ENCODE measurements at regions not wholly inside any gene's neighbourhood (a gene's known extent, or its start where the extent isn't known, plus 50 kb on each side); places are given as distances from the start of the nearest gene placed in this dataset.

DNA sequence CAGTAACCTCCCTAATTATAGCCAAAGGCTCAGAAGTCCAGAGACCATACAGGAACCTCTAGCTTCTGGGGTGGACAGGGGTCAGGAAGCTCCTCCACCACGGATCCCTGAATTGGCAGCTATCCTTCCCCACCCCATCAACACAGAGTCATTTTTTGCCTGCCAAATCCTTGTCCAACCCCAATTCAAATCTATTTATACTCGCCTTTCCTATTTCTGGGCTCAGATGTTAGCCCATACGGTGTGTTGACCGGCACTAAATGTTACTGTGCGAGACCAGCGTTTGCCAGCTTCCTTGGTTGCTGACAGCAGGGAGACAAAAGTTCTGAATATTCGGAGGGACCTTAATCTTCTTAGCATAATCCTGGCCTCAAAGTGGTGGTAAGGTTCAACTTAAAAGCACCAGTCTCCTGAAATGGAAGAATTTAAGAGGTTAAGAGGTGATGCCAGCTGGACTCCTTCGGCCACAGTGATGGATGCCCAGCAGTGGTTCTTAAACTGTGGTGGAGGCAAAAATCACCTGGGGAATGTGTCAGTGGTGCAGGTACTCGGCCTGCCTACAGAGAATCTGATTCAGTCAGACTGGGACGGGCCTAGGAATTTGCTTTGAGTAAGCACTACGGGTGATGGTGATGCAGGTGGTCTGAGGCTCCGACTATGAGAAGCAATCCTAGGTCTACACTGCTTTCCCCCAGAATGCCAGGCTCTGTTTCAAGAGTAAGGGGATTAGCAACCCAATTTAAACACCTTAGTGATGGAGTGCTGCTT lies 204.8 kb upstream of the MEF2C start:
- no peaks in the 10 kb centered on the region for H3K9me3 ChIP-seq
- 86% methylated on average over 12 of the region's 12 CpGs for WGBS
- H3K27me3 ChIP-seq = no peaks in the 10 kb centered on the region
- no peak overlapping the region for H3K27ac ChIP-seq
- no peaks in the 10 kb centered on the region for H3K36me3 ChIP-seq
- no peak for TF ChIP-seq POLR2A (IDR thresholded peaks at IDR 0.05)
- TF ChIP-seq EP300 (IDR thresholded peaks at IDR 0.05) = no peak
- TF ChIP-seq POLR2AphosphoS5 (IDR thresholded peaks at IDR 0.05) = no peak
- TF ChIP-seq, protein P1, sequence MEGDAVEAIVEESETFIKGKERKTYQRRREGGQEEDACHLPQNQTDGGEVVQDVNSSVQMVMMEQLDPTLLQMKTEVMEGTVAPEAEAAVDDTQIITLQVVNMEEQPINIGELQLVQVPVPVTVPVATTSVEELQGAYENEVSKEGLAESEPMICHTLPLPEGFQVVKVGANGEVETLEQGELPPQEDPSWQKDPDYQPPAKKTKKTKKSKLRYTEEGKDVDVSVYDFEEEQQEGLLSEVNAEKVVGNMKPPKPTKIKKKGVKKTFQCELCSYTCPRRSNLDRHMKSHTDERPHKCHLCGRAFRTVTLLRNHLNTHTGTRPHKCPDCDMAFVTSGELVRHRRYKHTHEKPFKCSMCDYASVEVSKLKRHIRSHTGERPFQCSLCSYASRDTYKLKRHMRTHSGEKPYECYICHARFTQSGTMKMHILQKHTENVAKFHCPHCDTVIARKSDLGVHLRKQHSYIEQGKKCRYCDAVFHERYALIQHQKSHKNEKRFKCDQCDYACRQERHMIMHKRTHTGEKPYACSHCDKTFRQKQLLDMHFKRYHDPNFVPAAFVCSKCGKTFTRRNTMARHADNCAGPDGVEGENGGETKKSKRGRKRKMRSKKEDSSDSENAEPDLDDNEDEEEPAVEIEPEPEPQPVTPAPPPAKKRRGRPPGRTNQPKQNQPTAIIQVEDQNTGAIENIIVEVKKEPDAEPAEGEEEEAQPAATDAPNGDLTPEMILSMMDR (IDR thresholded peaks at IDR 0.05) = no peak
- no peak overlapping the region for H3K4me3 ChIP-seq
- H3K4me1 ChIP-seq = no peaks in the 10 kb centered on the region
- no peak for DNase-seq (ENCODE audit: low spot score in 2 of 2)

DNA sequence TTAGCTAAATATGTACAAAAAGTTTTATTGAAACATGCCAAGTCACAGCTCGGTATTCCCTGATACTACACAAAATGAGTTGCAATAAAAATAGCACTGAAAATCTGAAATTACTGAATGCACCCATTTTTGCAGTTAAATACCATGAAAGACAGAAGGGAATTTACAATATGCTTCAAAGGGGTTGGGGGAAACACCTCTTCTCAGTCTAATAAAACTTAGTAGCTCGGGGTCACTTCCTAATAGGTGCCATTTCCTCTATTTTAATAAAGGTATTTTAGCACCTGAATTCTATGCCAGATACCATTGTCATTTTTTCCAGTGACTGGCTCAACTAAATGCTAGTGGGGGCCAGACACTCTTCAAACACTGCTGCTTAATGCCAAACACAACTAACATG lies 204.1 kb upstream of the MEF2C start:
- H3K27me3 ChIP-seq = no peaks in the 10 kb centered on the region
- no peaks in the 10 kb centered on the region for H3K4me1 ChIP-seq
- H3K36me3 ChIP-seq = no peaks in the 10 kb centered on the region
- H3K27ac ChIP-seq = no peak overlapping the region
- H3K9me3 ChIP-seq = no peaks in the 10 kb centered on the region
- no peak for DNase-seq (ENCODE audit: low spot score in 2 of 2)
- TF ChIP-seq POLR2AphosphoS5 (IDR thresholded peaks at IDR 0.05) (no peak), EP300 (IDR thresholded peaks at IDR 0.05) (no peak), POLR2A (IDR thresholded peaks at IDR 0.05) (no peak)
- TF ChIP-seq, protein P1 (IDR thresholded peaks at IDR 0.05) = no peak
- 65% methylated on average over 2 of the region's 2 CpGs for WGBS
- H3K4me3 ChIP-seq = no peak overlapping the region

DNA sequence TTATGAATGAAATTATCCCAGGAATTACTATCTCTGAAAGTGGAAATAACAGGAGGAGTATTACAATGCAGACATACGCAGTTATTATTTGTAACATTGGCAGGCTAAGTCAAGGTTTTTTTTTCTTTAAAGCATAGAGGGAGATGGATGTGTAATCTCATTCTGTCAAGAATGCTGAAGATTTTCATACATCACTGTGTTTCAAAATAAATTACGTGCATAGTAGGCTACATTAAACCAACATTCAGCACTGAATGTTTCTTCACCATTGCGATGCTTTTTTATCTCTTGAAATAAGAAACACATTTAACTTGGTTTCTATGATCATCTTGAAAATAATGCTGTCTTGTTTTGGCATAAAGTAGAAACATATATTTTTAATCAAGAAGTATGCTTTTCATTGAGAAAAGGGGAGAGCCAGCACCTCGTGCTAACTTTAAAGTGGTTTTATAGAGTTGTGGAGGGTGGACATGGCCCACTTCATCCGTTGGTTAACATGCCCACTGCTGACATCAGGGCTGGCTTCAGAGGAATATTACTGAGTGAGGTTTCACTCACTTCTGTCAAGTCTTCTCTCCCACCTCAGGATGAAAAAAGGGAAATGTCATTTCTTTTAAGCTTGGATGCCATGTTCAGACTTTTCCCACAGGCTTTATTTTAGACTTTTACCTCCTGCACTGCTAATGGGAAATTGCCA lies 203.6 kb upstream of the MEF2C start:
- WGBS = 78% methylated on average over 5 of the region's 5 CpGs
- Histone ChIP-seq H3K36me3 (no peaks in the 10 kb centered on the region), H3K4me3 (no peak overlapping the region), H3K4me1 (no peaks in the 10 kb centered on the region), H3K27ac (no peak overlapping the region), H3K27me3 (no peaks in the 10 kb centered on the region), H3K9me3 (no peaks in the 10 kb centered on the region)
- TF ChIP-seq, protein P1 (IDR thresholded peaks at IDR 0.05) = no peak
- TF ChIP-seq POLR2AphosphoS5 (IDR thresholded peaks at IDR 0.05) (no peak), POLR2A (IDR thresholded peaks at IDR 0.05) (no peak), EP300 (IDR thresholded peaks at IDR 0.05) (no peak)
- no peak for DNase-seq (ENCODE audit: low spot score in 2 of 2)

DNA sequence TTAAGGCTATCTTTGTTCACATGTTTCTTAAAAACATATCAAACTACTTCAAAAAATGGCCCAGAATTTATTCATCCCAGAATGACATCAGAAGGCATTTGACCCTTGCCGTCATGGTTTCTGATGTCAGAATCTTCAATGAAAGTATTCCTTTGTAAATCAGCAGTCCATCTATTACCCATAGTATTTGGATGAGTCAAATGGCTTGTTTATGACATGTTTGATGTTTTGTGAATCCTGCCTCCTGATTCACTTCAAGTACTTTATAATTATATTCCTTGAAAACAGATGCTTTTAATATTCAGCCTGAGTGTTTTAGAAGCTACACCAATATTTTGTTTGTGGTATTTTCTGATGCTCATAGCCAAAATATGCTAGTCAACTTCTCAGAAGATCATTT lies 200.8 kb upstream of the MEF2C start:
- Histone ChIP-seq H3K9me3 (no peaks in the 10 kb centered on the region), H3K4me1 (no peaks in the 10 kb centered on the region), H3K36me3 (no peaks in the 10 kb centered on the region), H3K27ac (no peak overlapping the region), H3K4me3 (no peak overlapping the region), H3K27me3 (no peaks in the 10 kb centered on the region)
- no peak for DNase-seq (ENCODE audit: low spot score in 2 of 2)
- WGBS = 67% methylated on average over 1 of the region's 1 CpG
- no peak for TF ChIP-seq EP300 (IDR thresholded peaks at IDR 0.05)
- TF ChIP-seq, protein P1 (IDR thresholded peaks at IDR 0.05) = no peak

DNA sequence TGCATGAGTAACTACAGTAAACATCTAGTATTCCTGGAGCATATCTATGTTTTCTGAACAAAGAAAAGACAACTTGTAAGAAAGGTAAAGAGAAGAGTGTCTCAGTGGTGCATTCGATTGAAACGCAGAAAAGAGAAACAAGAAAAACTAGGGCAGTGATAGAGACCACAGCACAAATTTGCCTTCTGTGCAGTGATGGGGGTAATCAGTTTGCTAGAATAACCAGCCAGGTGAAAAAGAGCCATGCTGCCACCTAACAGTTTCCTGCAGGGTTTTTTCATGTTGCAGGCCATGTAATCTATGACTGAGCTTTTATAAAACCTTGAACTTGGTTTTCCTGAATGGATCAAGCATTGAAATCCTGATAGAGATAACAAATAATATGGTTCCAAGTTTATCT lies 198.4 kb upstream of the MEF2C start:
- 100% methylated on average over 2 of the region's 2 CpGs for WGBS
- no peak overlapping the region for H3K4me3 ChIP-seq
- DNase-seq (ENCODE audit: low spot score in 2 of 2) = no peak
- TF ChIP-seq, protein P1 (IDR thresholded peaks at IDR 0.05) = no peak
- TF ChIP-seq POLR2AphosphoS5 (IDR thresholded peaks at IDR 0.05) (no peak), EP300 (IDR thresholded peaks at IDR 0.05) (no peak), POLR2A (IDR thresholded peaks at IDR 0.05) (no peak)
- H3K9me3 ChIP-seq = no peaks in the 10 kb centered on the region
- no peaks in the 10 kb centered on the region for H3K27me3 ChIP-seq
- no peak overlapping the region for H3K27ac ChIP-seq
- H3K4me1 ChIP-seq = no peaks in the 10 kb centered on the region
- no peaks in the 10 kb centered on the region for H3K36me3 ChIP-seq
